HG02852 (cell line): ENCODE measurements at regions not wholly inside any gene's neighbourhood (a gene's known extent, or its start where the extent isn't known, plus 50 kb on each side); places are given as distances from the start of the nearest gene placed in this dataset.

Experiments
- ATAC-seq: cut with Tn5 transposase; IDR thresholded peaks from one replicate; pipeline ENCODE4 v1.9.1; 2021; ENCODE audit warnings: mild to moderate bottlenecking, moderate library complexity; ENCODE audit not compliant: unreplicated experiment

DNA sequence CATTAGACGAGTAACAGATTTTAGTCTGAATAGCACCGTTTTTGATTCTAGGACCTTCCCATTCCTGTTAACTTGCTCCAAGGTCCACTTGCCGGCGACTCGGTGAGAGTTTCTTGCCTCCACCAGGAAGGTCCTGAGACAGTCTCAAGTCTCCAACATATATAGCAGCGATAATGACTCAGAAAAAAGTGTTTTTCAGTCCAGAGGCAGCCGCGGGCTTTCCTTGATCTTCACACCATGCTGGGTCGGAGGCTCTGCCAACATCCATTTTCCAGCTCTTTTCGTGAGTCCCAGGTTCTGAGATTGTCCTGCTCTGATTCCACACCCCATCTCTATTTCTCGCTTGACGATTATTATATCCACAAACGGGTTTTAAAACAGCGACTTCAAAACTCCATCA, 170.5 kb downstream of the GPX5 start:
- no peak for ATAC-seq

DNA sequence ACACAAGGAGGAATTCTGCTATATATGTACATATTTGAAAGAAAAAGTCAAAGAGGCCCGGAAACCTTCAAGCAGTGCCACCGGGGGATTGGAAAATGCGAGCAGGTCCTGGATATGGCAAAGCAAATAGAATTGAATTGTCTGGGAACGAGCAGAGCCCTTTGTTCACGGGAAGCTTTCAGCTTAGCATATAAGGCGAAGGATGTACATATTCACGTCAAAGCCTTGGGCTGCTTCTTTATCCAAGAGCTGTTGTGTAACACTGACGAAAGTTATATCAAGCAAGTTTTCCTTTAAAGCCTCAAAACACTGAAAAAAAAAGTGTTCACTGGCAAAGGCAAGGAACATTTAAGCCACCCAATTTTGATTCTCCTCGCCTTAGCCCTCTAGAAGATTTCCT, 171.0 kb downstream of the GPX5 start:
- no peak for ATAC-seq

DNA sequence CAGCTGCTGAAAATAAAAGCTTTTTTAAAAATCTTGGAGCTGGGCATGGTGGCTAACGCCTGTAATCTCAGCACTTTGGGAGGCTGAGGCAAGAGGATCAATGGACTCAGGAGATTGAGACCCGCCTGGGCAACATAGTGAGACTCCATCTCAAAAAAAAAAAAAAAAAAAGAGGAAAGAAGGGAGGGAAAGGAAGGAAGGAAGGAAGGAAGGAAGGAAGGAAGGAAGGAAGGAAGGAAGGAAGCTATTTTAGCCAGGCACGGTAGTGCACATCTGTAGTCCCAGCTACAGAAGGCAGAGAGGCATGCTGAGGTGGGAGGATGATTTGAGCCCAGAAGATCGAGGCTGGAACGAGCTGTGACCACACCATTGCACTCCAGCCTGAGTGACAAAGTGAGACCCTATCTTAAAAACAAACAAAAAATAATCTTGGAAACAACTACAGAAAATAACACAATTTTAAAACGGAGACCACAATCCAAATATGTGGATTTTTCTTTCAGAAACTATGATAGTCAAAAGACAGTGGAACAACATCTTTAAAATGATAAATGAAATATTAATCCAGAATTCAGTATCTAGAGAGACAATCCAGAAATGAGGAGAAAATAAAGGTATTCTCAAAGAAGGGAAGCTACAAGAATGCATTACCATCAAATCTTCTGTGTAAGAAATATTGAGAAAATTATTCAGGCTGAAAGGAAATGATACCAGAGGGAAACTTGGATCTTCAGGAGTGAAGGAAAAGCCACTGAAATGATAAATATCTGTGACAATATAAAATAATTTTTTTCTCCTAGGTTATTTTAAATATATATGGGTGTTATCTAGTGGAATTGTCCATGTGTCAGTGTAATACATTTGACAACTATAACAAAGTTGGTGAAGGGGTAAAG, 182.0 kb downstream of the GPX5 start:
- ATAC-seq: no peak

DNA sequence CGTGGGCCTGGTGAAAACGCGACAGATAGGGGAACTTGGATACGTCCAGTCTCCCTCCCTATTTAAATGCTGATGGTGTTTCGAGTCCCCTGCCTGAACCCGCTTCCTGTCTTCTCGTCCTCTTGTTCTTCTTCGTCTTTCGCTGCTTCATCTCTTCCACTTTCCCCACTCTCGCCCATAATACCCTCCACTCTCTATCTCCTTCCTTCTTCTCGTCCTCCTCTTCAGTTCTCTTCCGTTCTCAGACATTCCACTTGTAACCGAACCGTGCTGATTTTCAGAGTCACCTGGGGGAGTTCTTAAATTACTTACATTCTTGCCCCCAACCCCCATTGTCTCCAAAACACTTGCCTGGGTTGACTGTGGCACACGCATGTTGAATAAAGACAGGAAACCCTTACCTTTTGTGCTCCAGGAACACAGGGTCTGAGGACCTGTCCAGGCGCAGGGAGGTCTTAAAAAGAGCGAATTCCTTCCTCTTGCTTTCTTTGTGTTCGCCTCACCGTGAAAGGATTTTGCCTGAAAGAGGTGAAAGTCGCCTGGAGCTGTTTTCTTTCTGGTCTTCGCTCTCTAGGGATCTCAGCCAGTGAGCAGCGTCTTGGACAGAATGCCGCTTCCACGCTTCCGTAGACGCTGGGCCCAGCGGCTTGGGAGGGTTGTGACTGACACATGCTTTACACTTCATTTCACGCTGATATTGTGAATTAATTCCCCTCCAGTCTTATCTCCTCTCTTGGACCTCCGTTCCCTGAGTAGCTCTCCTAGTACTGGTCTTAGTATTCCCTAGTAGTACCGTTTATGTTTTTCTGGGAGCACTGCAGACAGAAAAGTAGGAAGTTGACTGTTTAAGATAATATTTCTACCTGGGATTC, 184.0 kb downstream of the GPX5 start:
- no peak for ATAC-seq

DNA sequence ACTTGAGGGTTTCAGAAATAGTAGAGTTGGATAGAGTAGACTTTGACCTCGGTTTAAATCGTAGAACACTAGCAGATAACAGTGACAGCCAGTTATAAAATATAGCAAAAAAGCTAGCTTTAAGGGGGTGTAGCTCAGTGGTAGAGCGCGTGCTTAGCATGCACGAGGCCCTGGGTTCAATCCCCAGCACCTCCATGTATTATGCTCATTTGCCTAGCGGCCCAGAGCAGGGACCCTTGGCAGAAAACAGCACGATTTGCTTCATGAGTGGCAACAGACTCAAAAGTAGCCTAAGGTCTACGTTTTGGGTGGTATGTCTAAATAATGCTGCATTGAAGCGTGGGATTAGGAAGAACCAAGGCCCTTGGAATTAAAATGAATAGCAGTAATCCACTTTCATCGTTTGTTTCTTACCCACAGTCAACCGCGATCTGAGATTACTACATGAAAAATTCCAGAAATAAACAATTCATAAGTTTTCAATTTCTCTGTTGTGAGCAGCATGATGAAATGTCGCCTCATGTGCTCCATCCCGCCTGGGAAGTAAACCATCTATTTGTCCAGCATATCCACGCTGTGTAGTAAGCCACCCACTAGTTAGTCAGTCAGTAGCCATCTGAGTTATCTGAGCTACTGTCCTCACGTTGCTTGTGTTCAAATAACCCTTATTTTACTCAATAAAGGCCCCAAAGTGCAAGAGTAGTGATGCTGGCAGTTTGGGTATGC, 184.9 kb downstream of the GPX5 start:
- ATAC-seq: no peak

DNA sequence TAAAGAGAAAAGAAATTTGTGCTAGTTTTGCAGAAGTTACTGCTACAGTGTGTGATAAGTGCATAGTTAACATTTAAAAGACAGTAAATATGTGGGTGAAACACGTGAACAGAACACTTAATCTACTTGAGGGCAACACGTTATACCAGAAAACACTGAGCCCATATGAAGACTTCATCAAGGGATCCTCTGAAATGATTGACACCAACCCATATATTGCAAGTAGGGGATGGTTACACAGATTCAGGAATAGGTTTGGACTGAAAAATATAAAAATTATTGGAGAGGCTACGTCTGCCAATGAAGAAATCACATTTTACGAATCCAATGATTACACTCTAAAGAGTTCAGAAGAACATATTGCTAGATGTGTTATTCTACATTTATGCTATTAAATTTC, 185.6 kb downstream of the GPX5 start:
- no peak for ATAC-seq

DNA sequence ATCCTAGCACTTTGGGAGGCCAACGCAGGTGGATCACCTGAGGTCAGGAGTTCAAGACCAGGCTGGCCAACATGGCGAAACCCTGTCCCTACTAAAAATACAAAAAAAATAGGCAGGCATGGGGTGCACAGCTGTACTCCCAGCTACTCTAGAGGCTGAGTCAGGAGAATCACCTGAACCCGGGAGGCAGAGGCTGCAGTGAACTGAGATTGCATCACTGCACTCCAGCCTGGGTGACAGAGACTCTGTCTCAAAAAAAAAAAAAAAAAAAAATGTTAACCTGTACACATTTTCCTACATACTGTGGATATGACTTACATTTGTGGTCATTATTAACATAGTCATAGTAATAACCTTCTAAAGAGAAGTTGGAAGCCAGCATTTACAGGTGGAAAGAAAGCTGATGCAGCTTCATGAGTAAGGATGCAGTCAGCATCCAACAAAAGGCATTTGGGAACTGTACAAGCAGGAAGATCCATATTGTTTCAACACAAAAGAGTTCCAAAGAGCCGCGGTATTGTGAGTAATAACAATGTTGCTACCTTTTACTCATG, 186.2 kb downstream of the GPX5 start:
- ATAC-seq: no peak

DNA sequence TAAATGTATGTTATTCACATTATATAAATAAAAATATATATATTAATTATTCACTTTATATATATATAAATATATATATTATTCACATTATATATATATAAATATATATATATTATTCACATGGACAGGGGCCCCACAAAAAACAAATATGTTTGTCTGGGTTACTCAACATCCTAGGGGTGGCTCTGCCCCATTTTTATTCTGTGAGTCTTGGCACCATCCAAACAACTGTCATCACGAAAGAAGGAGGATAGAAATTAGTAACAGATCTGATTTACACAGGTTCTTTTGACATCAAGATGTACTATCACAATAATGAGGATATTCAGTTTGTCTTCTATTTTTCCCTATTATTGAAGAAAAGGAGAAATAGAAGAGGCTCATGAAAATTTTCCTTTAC, 187.3 kb downstream of the GPX5 start:
- no peak for ATAC-seq

DNA sequence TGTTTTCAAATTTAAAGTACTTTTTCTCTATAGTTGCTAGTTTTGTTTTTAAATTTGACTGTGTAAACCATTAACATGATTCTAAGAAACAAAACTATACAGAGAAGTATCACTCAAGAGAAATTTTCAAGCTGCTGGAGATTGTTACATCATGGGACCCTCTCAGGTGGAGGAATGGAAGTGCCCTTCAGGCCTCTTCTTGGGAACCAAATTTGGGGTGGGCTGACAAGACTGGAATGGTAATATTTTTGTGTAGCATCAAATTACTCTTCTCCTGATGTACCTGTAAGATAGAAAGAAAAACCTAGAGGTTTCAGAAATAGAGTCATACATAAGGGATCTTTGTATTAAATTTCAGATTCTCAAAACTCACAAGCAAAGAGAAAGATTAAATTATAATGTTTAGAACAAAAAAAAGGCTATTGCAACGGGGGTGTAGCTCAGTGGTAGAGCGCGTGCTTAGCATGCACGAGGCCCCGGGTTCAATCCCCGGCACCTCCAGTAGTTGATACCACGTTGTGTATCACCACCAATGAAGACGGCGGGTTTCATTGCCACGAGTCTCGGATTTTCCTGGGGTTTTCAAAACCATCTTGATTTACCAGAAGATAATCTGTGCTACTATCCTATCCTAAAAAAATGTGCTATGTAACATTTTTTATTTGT, 193.7 kb downstream of the GPX5 start:
- no peak for ATAC-seq

DNA sequence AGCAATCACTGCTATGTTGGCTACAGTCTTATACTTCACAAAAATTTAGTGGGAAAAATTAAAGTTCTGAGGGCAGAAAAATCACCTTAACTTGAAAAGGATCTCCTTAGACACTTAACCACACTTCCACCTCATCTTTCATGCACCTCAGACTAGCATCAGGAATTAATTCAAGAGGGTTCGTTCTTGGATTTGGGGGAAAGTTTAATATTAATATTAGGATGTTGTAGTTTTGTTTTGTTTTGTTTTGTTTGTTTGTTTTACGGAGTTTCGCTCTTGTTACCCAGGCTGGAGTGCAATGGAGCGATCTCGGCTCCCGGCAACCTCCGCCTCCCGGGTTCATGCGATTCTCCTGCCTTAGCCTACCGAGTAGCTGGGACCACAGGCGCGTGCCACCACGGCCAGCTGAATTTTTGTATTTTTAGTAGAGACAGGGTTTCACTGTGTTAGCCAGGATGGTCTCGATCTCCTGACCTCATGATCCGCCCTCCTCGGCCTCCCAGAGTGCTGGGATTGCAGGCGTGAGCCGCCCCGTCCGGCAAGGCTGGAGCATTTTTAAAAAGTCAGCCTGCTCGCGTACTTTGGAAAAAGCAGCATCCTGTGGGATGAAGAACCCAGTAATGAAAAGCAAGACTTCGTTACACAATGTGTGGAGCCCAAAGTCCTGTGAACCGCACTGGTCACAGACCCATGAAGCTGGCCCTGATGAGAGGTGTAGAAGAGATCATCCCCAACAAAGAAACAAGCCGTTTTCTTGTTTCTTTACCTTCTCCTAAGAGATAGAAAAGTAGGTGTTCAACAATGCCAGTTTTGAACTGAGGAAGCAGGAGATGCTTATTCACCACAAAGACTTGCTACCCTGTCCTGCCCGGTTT, 194.9 kb downstream of the GPX5 start:
- ATAC-seq: no peak

DNA sequence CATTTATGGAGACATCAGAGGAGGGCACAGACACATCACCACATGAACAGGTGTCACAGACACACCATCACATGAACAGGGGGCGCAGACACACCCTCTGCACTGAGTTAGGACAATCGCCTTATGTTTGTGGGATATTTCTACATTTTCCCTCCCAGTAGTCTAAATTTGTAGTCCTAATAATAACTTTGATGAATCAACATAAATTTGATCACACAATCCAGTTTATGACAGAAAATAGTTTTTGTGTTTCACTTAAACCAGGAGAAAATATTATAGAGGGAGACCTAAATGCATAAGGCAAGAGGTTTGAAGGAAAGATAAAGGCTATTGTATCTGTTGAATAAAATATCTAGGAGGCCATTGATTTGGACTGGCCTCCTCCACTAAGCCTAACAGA, 195.7 kb downstream of the GPX5 start:
- ATAC-seq: no peak

DNA sequence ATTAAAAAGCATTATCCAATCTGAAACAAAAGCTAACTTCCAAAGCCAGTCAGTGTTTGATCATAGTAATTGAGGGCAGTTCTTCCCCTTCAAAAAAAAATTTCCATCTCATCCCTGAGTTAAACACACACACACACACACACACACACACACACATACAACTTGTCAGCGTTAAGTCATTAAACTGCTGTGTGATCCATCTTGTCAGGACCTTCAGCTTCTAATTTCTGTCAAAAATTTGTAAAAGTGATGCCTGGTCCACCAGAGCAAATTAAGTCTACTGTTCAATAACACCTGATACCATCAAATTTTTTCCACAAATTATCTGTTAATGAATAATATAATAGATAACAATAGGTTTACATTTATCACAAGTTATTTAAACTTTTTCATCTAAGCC, 198.7 kb downstream of the GPX5 start:
- no peak for ATAC-seq

DNA sequence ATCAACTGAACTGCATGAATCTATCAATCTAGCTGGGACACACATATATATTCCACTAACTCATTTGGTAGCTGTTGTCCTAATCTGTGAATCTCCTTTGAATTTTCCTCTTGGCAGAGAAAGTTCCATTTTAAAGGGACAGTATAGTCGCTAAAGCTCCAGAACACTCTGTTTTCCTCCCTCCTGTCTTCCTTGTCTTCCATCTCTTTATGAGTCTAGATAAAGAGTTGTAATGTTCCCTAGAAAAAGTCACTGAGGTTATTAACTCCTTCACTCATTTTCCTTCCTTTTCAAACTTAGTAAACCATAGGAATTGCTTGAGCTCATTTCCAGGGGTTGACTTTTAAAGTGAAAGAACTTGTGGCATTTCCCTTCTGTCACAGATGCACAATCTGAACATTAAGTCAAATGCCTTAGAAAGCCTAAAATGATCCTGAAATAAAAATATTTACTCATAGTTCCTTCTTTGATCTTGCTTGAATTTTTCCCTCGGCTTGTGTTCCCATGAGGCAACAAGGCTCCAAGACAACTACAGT, 198.4 kb downstream of the TRIM27 start:
- ATAC-seq: no peak

DNA sequence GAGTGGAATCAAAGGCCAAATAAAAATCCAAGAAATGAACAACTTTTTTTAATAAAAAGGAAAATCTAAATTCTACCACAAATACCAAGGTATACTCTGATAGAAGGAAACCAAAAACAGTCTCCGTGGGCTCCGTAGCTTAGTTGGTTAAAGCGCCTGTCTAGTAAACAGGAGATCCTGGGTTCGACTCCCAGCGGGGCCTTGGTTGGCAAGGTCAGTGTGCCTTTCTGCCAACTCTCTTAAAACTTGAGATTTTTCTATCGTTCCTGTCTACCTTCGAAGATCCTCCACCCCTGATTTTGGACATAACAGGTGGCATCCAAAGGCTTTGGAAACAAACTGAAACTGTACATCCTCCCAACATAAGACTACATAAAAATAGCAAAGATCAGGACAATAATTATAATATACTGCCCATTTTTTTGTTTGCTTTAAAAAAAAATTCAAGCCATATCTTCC, 197.9 kb downstream of the TRIM27 start:
- no peak for ATAC-seq

DNA sequence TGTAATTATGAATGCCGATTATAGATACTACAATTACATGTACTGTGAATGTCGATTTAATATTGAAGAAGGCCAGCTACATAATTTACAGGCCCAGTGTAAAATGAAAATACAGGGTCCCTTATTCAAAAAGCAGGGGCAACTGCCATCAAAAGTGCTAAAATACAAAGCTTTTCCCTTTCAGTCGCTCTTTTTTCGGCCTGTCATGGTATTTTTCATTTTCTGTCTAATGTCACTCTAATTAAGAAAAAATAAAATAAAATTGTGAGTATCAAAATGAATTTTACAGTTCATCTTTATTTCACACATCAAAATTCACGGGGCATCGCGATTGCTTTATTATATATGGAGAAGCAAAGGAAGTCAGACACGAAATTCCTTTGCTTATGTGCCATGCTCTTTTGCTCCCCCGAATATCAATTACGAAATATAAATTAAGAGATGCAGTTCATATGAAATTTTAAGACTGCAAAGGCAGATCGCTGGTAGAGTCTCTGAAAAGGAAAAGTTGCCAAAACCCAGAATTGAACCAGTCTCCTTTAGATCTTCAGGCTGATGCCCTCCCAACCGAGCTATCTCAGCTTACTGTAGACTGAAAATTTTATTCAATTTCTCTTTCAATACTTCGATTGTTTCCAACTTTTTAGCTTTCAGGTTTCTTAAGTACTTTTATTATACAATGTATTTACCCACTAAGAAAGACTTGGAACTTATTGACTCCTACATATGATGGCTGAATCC, 197.0 kb downstream of the TRIM27 start:
- ATAC-seq: no peak

DNA sequence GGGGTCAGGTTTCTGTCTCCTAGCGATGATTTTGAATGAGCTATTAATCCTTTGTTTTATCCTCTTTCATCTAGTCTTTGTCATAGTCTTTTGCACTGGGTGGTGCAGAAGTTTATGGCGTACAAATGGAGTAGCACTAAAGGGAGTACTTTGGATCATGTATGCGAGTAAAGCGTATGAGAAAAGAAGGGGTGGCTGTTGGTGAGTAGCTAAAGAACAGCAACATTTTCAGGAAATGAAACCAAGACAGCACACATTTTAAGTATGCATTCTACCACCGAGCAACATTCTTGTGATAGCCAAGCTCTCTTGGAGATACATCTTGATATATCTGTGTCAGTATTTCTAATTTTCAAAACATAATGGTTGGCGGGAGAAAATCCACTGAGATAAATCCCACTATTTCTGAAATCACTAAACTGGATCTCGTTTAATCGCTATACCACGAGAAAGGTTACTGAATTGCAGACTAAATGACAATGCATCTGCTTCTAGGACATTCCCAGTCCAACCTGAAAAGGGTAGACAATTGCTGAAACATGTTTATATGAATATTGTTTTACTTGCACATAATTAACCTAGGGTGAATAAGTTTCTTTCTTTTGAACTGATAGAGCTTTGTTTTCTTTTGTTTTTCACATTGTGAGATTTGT, 196.1 kb downstream of the TRIM27 start:
- no peak for ATAC-seq

DNA sequence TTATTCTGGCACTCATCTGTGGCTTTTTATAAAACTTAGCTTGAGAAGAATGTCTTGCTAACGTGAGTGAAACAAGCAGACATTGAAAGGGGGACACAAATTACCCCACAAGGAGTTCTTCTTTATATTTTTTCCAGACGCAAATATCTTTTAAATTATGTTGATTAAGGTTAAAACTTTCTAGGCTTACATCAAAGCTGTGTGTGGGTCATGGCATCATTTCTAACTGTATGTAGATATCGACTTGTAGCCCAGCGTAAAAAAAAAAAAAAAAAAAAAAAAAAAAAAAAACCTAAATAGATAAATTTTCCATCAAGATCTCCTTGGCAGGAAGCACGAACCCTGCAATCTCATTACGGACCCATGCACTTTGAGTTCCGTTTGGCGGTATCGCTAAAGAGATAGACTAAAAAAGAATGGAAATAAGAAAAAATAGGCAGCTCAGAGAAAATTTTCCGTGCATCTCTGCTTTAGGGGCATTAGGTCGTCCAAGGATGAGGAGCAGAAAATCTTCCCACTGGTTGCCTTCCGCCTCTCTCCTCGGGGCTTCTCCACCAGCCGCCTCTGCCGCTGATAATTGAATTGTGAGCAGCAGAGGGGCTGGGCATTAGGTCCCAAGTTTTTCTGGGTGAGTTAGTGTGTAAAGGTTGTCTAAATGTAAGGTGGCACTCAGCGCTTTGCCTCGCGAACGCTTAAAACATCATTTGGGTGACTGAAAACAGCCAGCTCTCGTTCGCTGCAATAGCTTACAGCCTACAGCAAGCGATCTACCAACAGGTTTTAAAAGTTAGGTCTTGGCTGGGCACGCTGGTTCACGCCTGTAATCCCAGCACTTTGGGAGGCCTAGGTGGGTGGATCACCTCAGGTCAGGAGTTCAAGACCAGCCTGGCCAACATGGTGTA, 194.0 kb downstream of the TRIM27 start:
- no peak for ATAC-seq
